Sigmoid colon (tissue), 6 donors: ENCODE measurements at regions not wholly inside any gene's neighbourhood (a gene's known extent, or its start where the extent isn't known, plus 50 kb on each side); places are given as distances from the start of the nearest gene placed in this dataset.

ENCODE experiments used
- DNase-seq: peaks from one replicate; pipeline ENCODE4 v3.0.0-alpha.2; 2019
- H3K27ac ChIP-seq, 4 donors: fragments of 200-600 bp; sonication (generic); one replicate each; pipeline ENCODE4 v1.5.1; 2016 to 2019; ENCODE audit warnings: mild to moderate bottlenecking in 1 of 4
- H3K27me3 ChIP-seq, 3 donors: fragments of 200-600 bp; sonication (generic); one replicate each; pipeline ENCODE4 v1.5.1; 2019; ENCODE audit warnings: mild to moderate bottlenecking in 1 of 3
- H3K36me3 ChIP-seq, 4 donors: fragments of 200-600 bp; sonication (generic); one replicate each; pipeline ENCODE4 v1.5.1; 2016 to 2019
- H3K4me1 ChIP-seq, 4 donors: fragments of 200-600 bp; sonication (generic); one replicate each; pipeline ENCODE4 v1.5.1; 2017 to 2019
- H3K4me3 ChIP-seq, 4 donors: fragments of 200-600 bp; sonication (generic); one replicate each; pipeline ENCODE4 v1.5.1; 2017 to 2019; ENCODE audit warnings: mild to moderate bottlenecking in 2 of 4, moderate library complexity in 1 of 4
- H3K9me3 ChIP-seq, 4 donors: fragments of 200-600 bp in 3 of 4; sonication (generic) in 3 of 4; one replicate each; pipeline versions ENCODE4 v1.5.1 to v1.6.1; 2013 to 2019
- CTCF ChIP-seq, 4 experiments: fragments of 450-650 bp in 3 of 4; fragments of 200-600 bp in 1 of 4; IDR thresholded peaks; one replicate each; pipeline ENCODE4 v1.5.1; 2016 to 2019; ENCODE audit warnings: antibody characterized with exemption in 4 of 4, mild to moderate bottlenecking in 3 of 4, moderate library complexity in 2 of 4
- EP300 ChIP-seq, 4 donors: sonication (generic); formaldehyde crosslinking; IDR thresholded peaks; one replicate each; pipeline ENCODE4 v1.6.1; 2017; ENCODE audit warnings: antibody characterized with exemption in 4 of 4
- POLR2A ChIP-seq, 2 donors: fragments of 450-650 bp; IDR thresholded peaks; one replicate each; pipeline ENCODE4 v1.6.1; 2016; ENCODE audit warnings: antibody characterized with exemption in 2 of 2, mild to moderate bottlenecking in 2 of 2, moderate library complexity in 2 of 2
- POLR2AphosphoS5 ChIP-seq, 4 donors: sonication (generic); formaldehyde crosslinking; IDR thresholded peaks; one replicate each; pipeline ENCODE4 v1.6.1; 2017; ENCODE audit warnings: antibody characterized with exemption in 4 of 4
- WGBS, 2 donors: extraction: QIAGEN DNeasy Blood & Tissue Kit; methylation state at CpG; one replicate each; pipeline ENCODE4 v1.1.7; 2013; 5-methylcytosine and 5-hydroxymethylcytosine counted together
- intact Hi-C: fragments of 100-400 bp; cut with DNase I; formaldehyde crosslinking; loops from one replicate; pipeline ENCODE4 v1.15.1; 2023
- donor health status: healthy with polysubstance abuse.
- donor health status: healthy.

GRCh38 chr3:168498194-168498593, 402.5 kb upstream of the GOLIM4 start:
- Histone ChIP-seq H3K27me3 (no peaks in the 10 kb centered on the region), H3K36me3 (no peaks in the 10 kb centered on the region), H3K9me3 (no peaks in the 10 kb centered on the region), H3K4me1 (no peaks in the 10 kb centered on the region), H3K27ac (no peak overlapping the region), H3K4me3 (no peak overlapping the region)
- TF ChIP-seq POLR2AphosphoS5 (IDR thresholded peaks at IDR 0.05) (no peak), POLR2A (IDR thresholded peaks at IDR 0.05) (no peak), EP300 (IDR thresholded peaks at IDR 0.05) (no peak), CTCF (IDR thresholded peaks at IDR 0.05) (no peak)
- no peak for DNase-seq
- intact Hi-C loops = no loop called here

- Histone ChIP-seq H3K4me3 (no peak overlapping the region), H3K4me1 (no peaks in the 10 kb centered on the region), H3K36me3 (no peaks in the 10 kb centered on the region), H3K27me3 (no peaks in the 10 kb centered on the region), H3K27ac (no peak overlapping the region), H3K9me3 (no peaks in the 10 kb centered on the region)
- no peak for DNase-seq
- TF ChIP-seq CTCF (IDR thresholded peaks at IDR 0.05) = no peak
- TF ChIP-seq POLR2A (IDR thresholded peaks at IDR 0.05) = no peak
- no peak for TF ChIP-seq EP300 (IDR thresholded peaks at IDR 0.05)
- no peak for TF ChIP-seq POLR2AphosphoS5 (IDR thresholded peaks at IDR 0.05)
- intact Hi-C loops = no loop called here
- WGBS, 2 donors = 40 to 90% methylated on average over 2 of the region's 2 CpGs
Measured at GRCh38 chr3:168497741-168498140, 402.0 kb upstream of the GOLIM4 start.

- Histone ChIP-seq H3K27ac (no peak overlapping the region), H3K27me3 (no peaks in the 10 kb centered on the region), H3K36me3 (no peaks in the 10 kb centered on the region), H3K9me3 (no peaks in the 10 kb centered on the region), H3K4me1 (no peaks in the 10 kb centered on the region), H3K4me3 (no peak overlapping the region)
- no peak for TF ChIP-seq CTCF (IDR thresholded peaks at IDR 0.05)
- TF ChIP-seq EP300 (IDR thresholded peaks at IDR 0.05) = no peak
- TF ChIP-seq POLR2A (IDR thresholded peaks at IDR 0.05) = no peak
- TF ChIP-seq POLR2AphosphoS5 (IDR thresholded peaks at IDR 0.05) = no peak
- intact Hi-C loops = no loop called here
- DNase-seq = no peak
- WGBS, 2 donors = 65 to 70% methylated on average over 4 of the region's 4 CpGs
Measured at GRCh38 chr3:168497183-168497582, 401.5 kb upstream of the GOLIM4 start.

GRCh38 chr3:168495932-168496331, 400.2 kb upstream of the GOLIM4 start:
- H3K36me3 ChIP-seq = no peaks in the 10 kb centered on the region
- no peaks in the 10 kb centered on the region for H3K27me3 ChIP-seq
- H3K4me1 ChIP-seq = no peaks in the 10 kb centered on the region
- H3K9me3 ChIP-seq = no peaks in the 10 kb centered on the region
- DNase-seq = no peak
- intact Hi-C loops = no loop called here
- TF ChIP-seq POLR2A (IDR thresholded peaks at IDR 0.05) = no peak
- TF ChIP-seq CTCF (IDR thresholded peaks at IDR 0.05) = no peak
- no peak for TF ChIP-seq EP300 (IDR thresholded peaks at IDR 0.05)
- TF ChIP-seq POLR2AphosphoS5 (IDR thresholded peaks at IDR 0.05) = no peak
- no peak overlapping the region for H3K4me3 ChIP-seq
- no peak overlapping the region for H3K27ac ChIP-seq
- 90 to 94% methylated on average over 2 of the region's 2 CpGs for WGBS, 2 donors

- no peaks in the 10 kb centered on the region for H3K27me3 ChIP-seq
- DNase-seq = no peak
- intact Hi-C loops = no loop called here
- H3K4me1 ChIP-seq = no peaks in the 10 kb centered on the region
- no peaks in the 10 kb centered on the region for H3K36me3 ChIP-seq
- no peak overlapping the region for H3K4me3 ChIP-seq
- 56 to 76% methylated on average over 2 of the region's 2 CpGs for WGBS, 2 donors
- TF ChIP-seq CTCF (IDR thresholded peaks at IDR 0.05) (no peak), POLR2A (IDR thresholded peaks at IDR 0.05) (no peak), POLR2AphosphoS5 (IDR thresholded peaks at IDR 0.05) (no peak), EP300 (IDR thresholded peaks at IDR 0.05) (no peak)
- H3K27ac ChIP-seq = no peak overlapping the region
- H3K9me3 ChIP-seq = no peaks in the 10 kb centered on the region
Measured at GRCh38 chr3:168495270-168495669, 399.5 kb upstream of the GOLIM4 start.
